ENCODE measurements at regions not wholly inside any gene's neighbourhood (a gene's known extent, or its start where the extent isn't known, plus 50 kb on each side); places are given as distances from the start of the nearest gene placed in this dataset.

- ChIA-PET CTCF (no interaction called here), POLR2A (no interaction called here)
Measured at GRCh38 chr6:15722731-15723130, 59.9 kb upstream of the DTNBP1 start.

- ChIA-PET POLR2A (interaction anchor here (1.2 kb wide), 1 partner anchor 412 kb away, joined by 3 read pairs; the partner anchor contains the start of gene MYLIP), CTCF (no interaction called here)
Measured at GRCh38 chr6:15716889-15717288, 54.1 kb upstream of the DTNBP1 start.

DNA sequence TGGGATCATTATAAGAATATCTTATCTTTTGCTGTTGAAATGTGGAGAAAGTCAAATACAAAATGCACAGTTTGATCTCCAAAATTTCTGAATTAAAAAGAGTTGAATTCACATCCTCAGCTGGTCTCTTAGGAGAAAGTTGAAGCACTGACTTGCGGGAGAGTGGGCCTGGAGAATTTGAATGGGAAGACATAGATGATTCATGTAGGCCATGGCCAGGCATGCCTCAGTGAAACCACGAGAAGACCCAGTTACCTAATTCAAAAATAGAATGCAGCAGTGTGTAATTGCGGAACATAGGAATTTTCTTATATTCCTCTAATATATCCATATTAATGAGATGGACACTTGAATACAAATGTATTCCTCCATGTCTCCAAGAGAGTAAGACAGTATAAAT lies 53.0 kb upstream of the DTNBP1 start:
- ChIA-PET CTCF (interaction anchor here (0.8 kb wide), 1 partner anchor 15 kb away, joined by 3 read pairs; no protein-coding TSS in a partner anchor), POLR2A (no interaction called here)

GRCh38 chr6:15715060-15715459 lies 52.2 kb upstream of the DTNBP1 start:
- CTCF ChIA-PET = interaction anchor here (0.6 to 0.8 kb wide), 2 partner anchors 14 to 1777 kb away, joined by 3 to 4 read pairs; no protein-coding TSS in a partner anchor
- POLR2A ChIA-PET = no interaction called here

- ChIA-PET POLR2A (no interaction called here), CTCF (no interaction called here)
Measured at GRCh38 chr6:15714658-15715057, 51.8 kb upstream of the DTNBP1 start.

GRCh38 chr6:15713325-15713724 lies 50.5 kb upstream of the DTNBP1 start:
- POLR2A ChIA-PET = no interaction called here
- CTCF ChIA-PET = no interaction called here

DNA sequence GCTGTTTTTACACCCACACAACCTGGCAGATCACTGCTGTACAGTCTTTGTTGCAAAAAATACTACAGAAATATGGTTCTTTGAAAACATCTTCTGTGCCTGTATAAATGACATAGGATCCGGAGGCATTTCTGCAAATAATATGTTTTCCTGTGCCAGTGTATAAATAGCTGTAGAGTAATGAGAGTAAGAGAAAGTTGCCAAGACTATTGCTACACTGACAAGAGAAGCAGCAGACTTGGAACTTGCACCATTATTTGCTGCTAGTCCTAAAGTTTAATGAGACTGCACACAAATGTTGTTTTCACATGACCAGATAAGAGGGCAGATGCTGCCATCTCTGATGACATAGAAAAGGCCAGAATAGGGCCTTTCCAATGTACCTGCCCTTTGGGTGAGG lies 50.0 kb upstream of the DTNBP1 start:
- POLR2A ChIA-PET = no interaction called here
- CTCF ChIA-PET = no interaction called here

All from activated CD8-positive, alpha-beta memory T cell treated with anti-CD3 and anti-CD28 coated beads for 36 hours (primary cell).